Dermis blood vessel endothelial cell (primary cell): ENCODE measurements at regions not wholly inside any gene's neighbourhood (a gene's known extent, or its start where the extent isn't known, plus 50 kb on each side); places are given as distances from the start of the nearest gene placed in this dataset.

Experiments used
- DNase-seq: peaks from one replicate; pipeline ENCODE4 v3.0.0; 2010

- peak; percentile 94 for DNase-seq
Measured at GRCh38 chr14:54175298-54175942, 218.8 kb upstream of the BMP4 start.

GRCh38 chr14:54177019-54177418 lies 219.8 kb upstream of the CDKN3 start:
- DNase-seq, result no peak

DNA sequence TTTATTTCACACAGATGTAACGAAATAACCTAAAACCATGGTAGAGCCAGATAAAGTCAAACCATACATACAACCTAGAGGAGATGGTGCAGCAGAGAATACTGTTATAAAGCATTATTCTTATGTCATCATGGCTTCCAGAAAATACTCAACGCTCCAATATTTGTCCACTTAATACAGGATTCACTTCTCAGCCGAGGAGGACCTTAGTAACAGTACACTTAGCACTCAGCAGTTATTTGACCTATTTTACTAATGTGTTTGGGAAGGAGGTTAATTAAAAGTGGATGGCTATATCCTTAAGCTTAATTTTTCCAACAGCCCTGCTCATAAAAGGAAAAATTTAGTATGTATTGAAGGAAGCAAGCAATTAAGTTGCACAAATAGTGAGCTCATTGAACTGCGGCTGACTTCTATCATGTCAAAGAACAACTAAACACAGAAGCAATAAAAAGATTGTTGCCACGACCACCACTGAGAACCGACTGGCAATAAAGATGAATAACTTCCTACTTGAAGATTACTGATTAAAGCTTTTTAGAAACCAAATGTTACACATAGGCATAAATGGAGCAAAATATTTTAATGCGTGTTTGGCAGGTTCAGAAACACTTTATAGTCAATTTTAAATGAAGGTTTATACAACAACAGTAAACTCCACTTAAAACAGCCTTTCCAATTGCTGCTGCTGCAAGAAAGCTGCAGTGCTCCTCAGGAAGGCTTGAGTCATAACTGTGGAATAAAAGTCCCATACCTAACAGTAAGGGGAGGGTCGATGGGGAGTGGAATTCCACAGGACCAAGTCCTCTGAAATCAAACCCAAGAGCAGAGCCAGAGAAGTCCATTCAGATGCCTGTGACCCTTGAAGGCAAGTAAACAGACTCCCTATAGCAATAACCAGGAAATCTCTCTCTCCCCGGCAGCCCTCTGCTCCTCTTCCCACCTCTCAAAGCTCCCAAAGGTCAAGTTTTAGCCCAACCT lies 218.9 kb upstream of the CDKN3 start:
- DNase-seq, result peak; percentile 61

DNA sequence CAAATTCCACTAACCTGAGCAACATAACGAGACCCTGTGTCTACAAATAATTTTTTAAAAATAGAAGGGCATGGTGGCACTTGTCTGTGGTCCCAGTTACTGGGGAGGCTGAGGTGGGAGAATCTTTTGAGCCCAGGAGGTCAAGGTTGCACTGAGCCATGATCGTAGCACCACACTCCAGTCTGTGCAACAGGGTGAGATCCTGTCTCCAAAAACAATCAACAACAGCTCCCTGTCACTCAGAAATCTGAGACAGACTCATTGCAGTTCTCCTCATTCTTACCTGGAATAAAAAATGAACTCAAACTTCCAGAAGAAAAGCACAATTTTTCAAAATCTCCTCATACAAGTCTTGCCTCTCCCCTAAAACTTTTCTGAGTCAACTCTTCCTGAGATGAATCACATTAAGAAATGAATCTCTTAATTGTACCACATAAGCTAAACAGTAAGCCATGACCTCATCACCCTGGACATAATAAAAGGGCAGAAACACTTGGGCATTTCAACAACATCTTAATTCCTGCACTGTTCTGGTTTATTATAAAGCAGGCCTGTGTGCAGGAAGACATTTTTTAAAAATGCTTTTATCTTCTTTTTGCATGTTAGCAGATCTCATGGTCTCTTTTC lies 214.3 kb upstream of the CDKN3 start:
- peak; percentile 74 for DNase-seq

DNA sequence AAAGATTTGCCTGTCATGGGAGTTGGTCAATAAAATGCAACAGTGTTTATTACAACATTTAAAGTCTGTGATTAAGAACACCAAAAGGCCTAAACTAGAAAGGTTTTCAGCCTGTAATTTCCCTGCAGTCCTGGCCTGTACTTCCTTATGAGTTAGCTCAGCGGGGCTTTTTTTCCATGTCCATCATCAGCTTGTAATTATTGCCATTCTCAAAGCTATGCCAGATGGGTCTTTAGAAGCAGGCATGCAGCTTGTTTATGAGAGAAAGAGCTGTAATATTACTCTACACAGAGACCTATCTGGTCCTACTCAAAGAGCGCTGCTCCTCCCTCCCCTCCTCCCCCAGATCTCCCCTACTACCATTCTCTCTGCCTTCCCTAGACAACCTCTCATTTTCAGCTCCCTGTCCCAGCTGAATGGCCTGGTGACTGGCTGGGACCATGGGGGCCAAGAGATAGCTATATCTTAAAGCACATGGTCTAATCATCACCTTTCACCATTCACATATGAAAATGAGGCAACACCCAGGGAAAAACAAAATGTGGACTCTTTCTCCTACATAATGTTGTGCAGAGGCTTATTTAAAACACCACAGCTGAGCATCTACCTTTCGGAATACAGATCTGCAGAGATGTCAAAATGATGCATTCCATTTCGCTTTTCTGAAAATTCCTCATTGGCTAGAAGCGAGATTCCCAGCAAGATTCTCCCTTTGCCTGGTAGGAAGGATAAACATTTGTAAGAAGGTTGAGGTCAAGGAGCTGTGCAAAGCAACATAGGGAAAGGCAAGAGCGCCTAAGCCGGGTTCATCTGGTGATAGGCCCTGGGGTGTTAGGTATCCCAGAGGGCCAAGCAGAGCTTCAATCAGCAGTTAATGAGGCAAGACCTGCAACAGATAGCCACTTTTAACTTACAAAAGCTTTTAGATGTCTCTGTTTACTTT lies 209.7 kb upstream of the CDKN3 start:
- DNase-seq, result no peak

DNA sequence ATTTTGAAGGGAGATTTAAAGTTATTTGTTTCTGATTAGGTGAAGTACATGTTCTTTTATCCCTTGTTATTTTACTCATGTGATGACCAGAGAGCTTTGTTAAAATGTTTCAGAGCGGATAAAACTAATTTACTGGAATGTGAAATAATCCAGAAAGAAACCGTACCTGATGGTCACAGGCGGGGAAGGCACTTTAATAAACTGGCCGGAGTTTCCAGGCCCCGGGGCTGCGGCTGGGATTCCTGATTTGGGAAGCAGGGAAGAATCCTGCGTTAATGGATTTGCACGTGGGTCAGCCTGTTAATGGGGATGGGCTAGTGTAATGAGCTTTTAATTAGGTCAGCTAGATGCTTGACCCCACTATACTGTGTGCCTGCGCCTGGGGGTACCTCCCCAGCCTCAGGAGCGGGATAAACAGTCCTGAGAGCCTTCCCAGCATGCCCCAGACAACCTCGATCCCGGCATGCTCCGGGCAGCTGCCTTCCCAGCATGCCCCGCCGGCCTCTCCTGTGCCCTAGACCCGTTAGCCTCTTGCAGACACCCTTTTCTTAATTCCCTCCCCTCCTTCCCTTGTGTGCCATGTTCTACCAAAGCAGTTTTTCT lies 208.6 kb upstream of the CDKN3 start:
- DNase-seq, result no peak

GRCh38 chr14:54189333-54189732 lies 207.5 kb upstream of the CDKN3 start:
- DNase-seq, result no peak

DNA sequence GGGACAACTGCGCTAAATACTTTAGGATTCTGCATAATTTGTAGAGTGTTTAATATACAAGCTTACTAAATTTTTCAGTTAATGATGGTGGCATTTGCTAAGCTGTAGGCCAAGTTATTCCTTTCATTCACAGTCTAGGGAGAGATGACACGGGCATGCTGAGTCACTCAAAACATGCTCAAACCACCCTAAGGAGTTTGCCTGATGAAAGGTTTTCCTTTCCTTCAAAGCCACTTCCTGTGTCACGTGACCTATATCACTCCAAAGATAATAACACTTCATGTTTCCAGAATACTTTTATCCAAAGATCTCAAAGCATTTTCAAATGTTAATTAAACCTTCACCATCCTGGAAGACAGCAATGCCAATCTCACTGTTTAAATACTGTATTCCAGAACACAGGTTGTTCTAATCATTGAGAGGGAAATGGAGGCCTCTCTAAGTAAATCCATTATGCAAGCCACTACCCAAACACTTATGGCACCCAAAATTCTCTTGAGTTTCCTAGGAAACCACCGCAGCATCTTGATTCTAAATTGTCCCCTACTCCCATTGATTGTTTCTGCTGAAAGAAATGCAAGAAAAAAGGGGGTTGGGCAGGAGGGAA lies 207.0 kb upstream of the CDKN3 start:
- peak; percentile 78 for DNase-seq

- no peak for DNase-seq
Measured at GRCh38 chr14:54191846-54192245, 205.0 kb upstream of the CDKN3 start.

DNA sequence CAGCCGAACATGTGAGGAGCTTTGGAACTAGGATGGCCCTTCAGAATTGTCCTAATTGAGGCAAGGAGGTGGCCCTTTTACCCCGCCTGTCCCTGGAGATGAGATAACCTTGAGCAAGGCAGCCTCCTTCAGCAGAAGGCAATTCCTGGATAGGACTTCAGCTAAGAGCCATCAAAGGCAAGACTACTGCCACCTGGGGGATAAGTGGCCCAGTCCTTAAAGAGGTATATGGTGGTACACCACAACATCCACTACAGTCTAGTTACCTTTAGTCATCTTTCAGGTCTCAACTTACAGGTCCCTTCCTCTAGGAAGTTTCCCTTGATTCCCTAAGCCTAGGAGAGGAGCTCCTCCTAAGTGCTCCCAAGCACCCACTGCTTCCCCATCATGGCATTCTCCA lies 204.2 kb upstream of the CDKN3 start:
- DNase-seq, result no peak

- no peak for DNase-seq
Measured at GRCh38 chr14:54193871-54194270, 202.9 kb upstream of the CDKN3 start.

DNA sequence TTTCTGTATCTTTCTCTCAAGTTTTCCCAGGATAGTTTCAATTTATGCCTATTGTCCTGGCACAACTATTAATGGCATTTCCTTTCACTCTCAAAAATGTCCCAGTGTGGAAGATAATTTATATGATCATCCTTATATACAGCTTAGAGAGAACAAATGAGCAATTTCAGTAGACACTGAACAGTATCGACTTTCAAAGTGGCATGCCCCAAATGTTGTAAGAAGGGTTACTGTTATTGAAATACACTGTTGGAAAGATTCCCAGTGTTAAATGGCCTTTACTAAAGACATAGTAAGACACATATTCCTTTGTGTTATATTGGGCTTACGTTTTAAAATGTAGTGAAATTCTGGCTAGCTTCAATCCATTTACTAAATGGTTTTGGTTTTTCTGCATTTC lies 202.3 kb upstream of the CDKN3 start:
- DNase-seq, result no peak

DNA sequence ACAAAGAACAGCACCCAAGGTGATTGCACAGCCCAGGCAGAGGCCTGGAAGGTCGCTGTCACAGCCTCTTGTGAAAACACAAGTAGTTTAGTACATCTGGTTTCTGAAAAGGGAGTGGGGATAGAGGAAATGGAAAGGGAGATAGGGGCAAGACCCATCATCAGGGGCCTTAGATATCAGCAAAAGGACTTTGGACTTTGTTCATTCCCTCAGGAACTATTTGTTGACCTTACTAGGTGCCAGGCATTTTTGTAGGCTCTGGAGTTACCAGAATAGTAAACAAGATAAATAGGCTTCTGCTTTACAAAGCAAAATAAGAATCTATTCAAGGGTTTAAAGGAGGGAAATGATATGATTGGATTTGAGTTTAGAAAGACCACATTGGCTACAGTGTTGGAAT lies 199.4 kb upstream of the CDKN3 start:
- no peak for DNase-seq

DNA sequence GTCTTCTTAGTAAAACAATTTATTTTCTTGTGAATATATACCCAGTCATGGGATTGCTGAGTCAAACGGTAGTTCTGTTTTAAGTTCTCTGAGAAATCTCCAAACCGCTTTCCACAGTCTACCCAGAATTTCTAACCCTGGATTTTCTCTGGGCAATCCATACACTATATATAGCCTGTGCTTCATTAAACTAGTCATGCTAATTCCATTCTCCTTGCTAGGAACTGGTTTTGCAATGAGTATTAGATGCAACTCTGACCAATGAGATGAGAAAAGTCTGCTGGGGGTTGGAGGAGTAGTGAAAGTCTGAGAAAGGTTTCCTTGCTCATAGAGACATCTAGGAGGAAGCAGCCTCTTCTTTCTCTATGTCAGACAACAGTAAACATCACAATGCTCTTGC lies 196.1 kb upstream of the CDKN3 start:
- no peak for DNase-seq

- no peak for DNase-seq
Measured at GRCh38 chr14:54202288-54202687, 194.5 kb upstream of the CDKN3 start.

DNA sequence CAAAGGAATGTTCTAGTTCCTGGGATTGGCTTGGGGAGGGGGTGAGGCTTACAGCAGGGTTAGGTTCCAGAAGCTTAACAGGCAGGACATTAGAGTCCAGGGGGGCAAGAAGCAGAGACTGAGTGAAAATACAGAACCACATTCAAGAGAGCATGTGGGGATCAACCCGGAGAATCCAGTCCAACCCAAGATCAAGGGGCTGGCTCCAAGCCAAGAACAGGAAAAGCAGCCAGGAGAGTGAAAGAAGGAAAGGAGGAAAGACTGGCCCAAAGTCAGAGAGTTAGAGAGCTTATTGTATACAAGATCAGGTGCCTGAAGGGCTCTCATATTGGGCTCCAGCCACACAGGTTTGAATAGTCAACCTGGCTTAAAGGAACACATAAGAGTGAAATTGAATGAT lies 190.3 kb upstream of the CDKN3 start:
- no peak for DNase-seq

- no peak for DNase-seq
Measured at GRCh38 chr14:54207075-54207474, 189.7 kb upstream of the CDKN3 start.

- DNase-seq, result peak; percentile 43
Measured at GRCh38 chr14:54207476-54208462, 189.0 kb upstream of the CDKN3 start.

- DNase-seq, result peak; percentile 58
Measured at GRCh38 chr14:54208751-54209150, 188.1 kb upstream of the CDKN3 start.
